GM10266 (cell line): ENCODE measurements at regions not wholly inside any gene's neighbourhood (a gene's known extent, or its start where the extent isn't known, plus 50 kb on each side); places are given as distances from the start of the nearest gene placed in this dataset.

Source experiments
- DNase-seq: peaks from one replicate; pipeline ENCODE4 v3.0.0; 2012; ENCODE audit errors: extremely low spot score
- CTCF ChIP-seq: IDR thresholded peaks from 2 replicates; pipeline ENCODE4 v1.5.1; 2012; ENCODE audit warnings: mild to moderate bottlenecking, low read depth; ENCODE audit not compliant: control insufficient read depth, insufficient read depth; ENCODE audit errors: missing control alignments

DNA sequence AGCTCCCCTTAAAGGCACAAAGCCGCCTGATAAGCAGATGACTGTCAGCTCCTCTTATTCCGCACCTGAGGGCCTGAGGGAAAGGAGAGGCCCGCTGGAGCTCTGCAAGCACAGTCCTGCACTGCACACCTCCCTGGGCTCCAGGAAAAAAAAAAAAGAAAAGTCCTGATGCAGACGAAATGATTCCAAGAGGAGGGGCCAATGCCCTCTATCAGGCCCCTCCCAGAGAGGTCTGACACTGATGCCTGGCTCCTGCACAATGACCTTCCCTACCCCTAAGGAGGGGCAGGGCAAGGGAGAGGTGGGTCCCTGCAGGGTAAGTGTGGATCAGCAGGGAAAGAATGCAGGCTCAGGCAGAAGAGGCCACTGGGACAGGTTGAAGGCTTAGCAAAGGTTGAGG lies 572.7 kb downstream of the SOX6 start:
- TF ChIP-seq CTCF, result no peak

GRCh38 chr11:15793043-15793996 lies 563.0 kb downstream of the SOX6 start:
- no peak for DNase-seq
- no peak for TF ChIP-seq CTCF

More for the DNA sequence above, 572.7 kb downstream of the SOX6 start:
- no peak for DNase-seq

DNA sequence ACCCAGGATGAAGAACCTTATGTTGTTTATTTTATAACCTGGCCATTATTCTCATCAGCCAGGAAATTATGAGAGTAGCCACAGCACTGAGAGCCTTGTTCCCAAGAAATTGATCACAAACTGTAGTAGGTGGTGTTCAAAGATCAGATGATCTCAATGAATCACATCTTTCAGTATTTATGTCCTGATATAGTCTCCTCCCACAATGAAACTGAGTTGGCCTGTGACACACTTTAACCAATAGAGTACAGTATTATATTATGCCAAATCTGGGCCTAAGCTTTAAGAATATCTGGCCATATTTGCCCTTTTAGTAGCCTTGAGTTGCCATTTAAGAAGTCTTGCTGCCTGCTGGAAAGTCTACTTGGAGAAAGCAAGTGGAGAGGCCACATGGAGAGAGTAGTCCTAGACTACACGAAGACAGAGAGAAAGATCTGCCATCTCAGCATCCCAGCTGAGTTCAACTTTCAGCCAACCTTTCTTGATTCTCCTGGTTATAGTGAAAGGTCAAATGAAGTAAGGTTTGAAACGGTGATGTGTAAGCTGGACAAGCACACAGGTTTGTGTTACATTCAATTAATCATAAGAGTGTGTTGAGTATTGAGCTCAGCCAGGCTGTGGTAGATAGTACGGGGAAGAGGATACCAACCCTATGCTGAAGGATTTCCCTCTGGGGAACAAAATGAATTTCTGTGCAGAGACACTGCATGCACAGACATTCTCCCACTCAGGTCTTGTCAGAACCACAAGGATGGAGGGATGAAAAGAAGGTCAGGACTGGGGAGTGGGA lies 561.8 kb downstream of the SOX6 start:
- no peak for DNase-seq
- TF ChIP-seq CTCF, result no peak

GRCh38 chr11:15795378-15795777 lies 561.0 kb downstream of the SOX6 start:
- no peak for DNase-seq
- no peak for TF ChIP-seq CTCF

DNA sequence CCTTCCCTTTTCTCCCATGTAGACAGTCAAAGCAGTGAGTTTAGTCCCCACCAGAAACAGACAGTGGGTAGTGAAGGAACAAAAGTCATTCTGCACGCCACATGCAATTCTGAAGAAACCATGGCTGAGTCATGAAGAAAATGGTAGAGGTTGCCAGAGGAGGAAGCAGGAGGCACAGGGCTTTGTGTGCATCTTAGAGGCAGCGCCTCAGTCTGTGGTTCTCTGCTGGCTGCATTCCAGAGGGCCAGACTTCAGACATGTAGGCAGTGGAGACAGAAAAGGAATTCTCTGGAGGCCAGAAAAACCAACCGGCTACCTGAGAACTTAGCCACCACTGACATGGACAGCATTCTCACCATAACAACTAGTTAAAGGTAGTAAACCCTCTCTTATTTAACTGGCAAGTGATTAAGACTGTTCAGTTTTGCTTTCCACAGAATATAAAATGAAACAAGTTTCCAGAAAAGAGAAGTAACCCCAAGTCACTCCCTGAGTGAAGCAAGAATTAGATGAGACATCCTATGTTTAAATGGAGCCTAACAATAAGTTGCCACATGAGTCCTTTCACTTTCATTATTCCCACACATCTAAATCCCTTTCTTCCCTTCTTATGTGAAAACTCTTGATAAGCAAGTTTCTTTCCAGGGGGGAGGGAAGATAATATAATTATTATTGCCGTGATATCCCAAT lies 556.1 kb downstream of the SOX6 start:
- DNase-seq, result no peak

DNA sequence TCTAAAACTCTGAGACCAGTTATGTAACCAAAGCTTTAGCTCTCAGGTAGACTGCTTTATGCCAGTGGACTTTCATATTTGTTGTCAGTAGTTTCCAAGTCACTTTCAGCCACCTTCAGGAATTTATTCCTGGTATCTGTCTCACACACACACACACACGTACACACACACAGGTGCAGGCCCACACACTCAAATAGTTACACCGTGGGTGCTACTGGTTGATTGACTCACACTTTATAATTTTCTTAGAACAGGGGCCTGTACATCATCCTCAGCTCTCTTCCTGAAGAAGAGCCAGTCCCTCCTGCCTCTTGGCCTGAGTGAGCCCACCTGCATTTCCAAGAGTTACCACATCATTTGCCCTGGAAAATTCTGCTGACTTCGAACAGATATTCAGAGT lies 555.2 kb downstream of the SOX6 start:
- DNase-seq, result no peak
- no peak for TF ChIP-seq CTCF

More for the DNA sequence above, 556.1 kb downstream of the SOX6 start:
- no peak for TF ChIP-seq CTCF
